Esophagus muscularis mucosa (tissue), 4 donors: ENCODE measurements at regions not wholly inside any gene's neighbourhood (a gene's known extent, or its start where the extent isn't known, plus 50 kb on each side); places are given as distances from the start of the nearest gene placed in this dataset.

Experiments used
- EP300 ChIP-seq: sonication (generic); formaldehyde crosslinking; IDR thresholded peaks from one replicate; pipeline ENCODE4 v1.6.1; 2017; ENCODE audit warnings: antibody characterized with exemption
- POLR2AphosphoS5 ChIP-seq, 2 donors: sonication (generic); formaldehyde crosslinking; IDR thresholded peaks; one replicate each; pipeline ENCODE4 v1.6.1; 2017; ENCODE audit warnings: antibody characterized with exemption in 2 of 2
- TF ChIP-seq, protein P1 (sequence below), 3 experiments: fragments of 200-600 bp in 2 of 3; fragments of 450-650 bp in 1 of 3; sonication (generic) in 2 of 3; IDR thresholded peaks; one replicate each; pipeline ENCODE4 v1.5.1; 2017 to 2019; ENCODE audit warnings: antibody characterized with exemption in 3 of 3, mild to moderate bottlenecking in 2 of 3, moderate library complexity in 1 of 3

DNA sequence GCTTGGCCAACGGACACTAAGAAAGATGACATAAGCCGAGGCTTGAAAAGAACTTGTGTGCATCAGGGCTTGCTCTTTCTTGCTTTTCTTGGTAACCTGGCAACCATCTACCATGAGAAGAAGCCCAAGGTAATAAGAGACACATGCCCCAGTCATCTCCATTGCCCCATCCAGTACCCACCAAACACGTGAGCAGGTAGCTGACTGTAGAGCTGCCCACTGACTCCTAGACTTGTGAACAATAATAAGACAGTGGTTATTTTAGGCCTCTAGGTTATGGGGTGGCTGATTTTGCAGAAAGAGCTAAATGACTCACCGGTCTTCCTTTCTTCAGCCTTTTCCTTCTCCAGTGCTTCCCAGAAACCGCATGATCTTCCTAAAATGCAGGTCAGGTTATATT lies 105.0 kb upstream of the JUN start:
- TF ChIP-seq, protein P1, sequence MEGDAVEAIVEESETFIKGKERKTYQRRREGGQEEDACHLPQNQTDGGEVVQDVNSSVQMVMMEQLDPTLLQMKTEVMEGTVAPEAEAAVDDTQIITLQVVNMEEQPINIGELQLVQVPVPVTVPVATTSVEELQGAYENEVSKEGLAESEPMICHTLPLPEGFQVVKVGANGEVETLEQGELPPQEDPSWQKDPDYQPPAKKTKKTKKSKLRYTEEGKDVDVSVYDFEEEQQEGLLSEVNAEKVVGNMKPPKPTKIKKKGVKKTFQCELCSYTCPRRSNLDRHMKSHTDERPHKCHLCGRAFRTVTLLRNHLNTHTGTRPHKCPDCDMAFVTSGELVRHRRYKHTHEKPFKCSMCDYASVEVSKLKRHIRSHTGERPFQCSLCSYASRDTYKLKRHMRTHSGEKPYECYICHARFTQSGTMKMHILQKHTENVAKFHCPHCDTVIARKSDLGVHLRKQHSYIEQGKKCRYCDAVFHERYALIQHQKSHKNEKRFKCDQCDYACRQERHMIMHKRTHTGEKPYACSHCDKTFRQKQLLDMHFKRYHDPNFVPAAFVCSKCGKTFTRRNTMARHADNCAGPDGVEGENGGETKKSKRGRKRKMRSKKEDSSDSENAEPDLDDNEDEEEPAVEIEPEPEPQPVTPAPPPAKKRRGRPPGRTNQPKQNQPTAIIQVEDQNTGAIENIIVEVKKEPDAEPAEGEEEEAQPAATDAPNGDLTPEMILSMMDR (IDR thresholded peaks at IDR 0.05), result no peak
- no peak for TF ChIP-seq POLR2AphosphoS5 (IDR thresholded peaks at IDR 0.05)
- no peak for TF ChIP-seq EP300
